ENCODE measurements at regions not wholly inside any gene's neighbourhood (a gene's known extent, or its start where the extent isn't known, plus 50 kb on each side); places are given as distances from the start of the nearest gene placed in this dataset.

GRCh38 chr5:40314275-40314674 lies 365.4 kb upstream of the PTGER4 start:
- POLR2A ChIA-PET, result no interaction called here
- Mint-ChIP-seq H3K4me3 (ENCODE audit: unreplicated experiment) (no peak overlapping the region), H3K9me3 (ENCODE audit: unreplicated experiment) (no peaks in the 10 kb centered on the region), H3K36me3 (ENCODE audit: insufficient read depth, unreplicated experiment) (no peaks in the 10 kb centered on the region), H3K4me1 (ENCODE audit: insufficient read depth, unreplicated experiment) (peaks cover 5% of the 10 kb centered on the region), H3K27me3 (ENCODE audit: insufficient read depth, unreplicated experiment) (no peaks in the 10 kb centered on the region), H3K27ac (ENCODE audit: low read depth, unreplicated experiment) (no peak overlapping the region)
- no peak for DNase-seq (ENCODE audit: unreplicated experiment)
- no TSS peak for BruUV-seq (replicated peaks)
- CTCF ChIA-PET, result no interaction called here
- intact Hi-C loops (cut with micrococcal nuclease), result no loop called here
- no peak for TF ChIP-seq CTCF (IDR thresholded peaks at IDR 0.05; ENCODE audit: unreplicated experiment)

DNA sequence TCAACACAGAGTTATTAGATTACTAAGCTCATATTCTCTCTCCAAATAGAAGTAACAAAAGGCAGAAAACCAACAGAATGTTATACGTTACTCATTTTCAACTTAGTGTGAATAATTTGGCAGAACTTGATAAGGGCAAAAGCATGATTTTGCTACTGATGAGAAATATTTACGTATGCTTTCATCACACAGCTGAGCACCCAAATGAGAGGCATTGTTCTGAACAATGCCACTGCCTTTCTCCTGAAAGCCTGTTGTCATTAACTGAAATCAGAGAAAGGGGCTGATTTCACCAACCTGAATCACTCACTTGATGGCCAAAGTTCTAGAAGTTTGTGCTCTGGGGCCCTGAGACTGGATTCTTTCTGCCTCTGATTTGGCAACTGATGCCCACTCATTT lies 367.5 kb upstream of the PTGER4 start:
- no peaks in the 10 kb centered on the region for H3K9me3 Mint-ChIP-seq (ENCODE audit: unreplicated experiment)
- ChIA-PET CTCF (interaction anchor here (0.9 kb wide), 1 partner anchor 31 kb away, joined by 5 read pairs; no protein-coding TSS in a partner anchor), POLR2A (no interaction called here)
- no TSS peak for BruUV-seq (replicated peaks)
- no peak overlapping the region for H3K4me3 Mint-ChIP-seq (ENCODE audit: unreplicated experiment)
- no peak overlapping the region for H3K27ac Mint-ChIP-seq (ENCODE audit: low read depth, unreplicated experiment)
- intact Hi-C loops (cut with micrococcal nuclease), result no loop called here
- no peak for DNase-seq (ENCODE audit: unreplicated experiment)
- no peaks in the 10 kb centered on the region for H3K36me3 Mint-ChIP-seq (ENCODE audit: insufficient read depth, unreplicated experiment)
- no peaks in the 10 kb centered on the region for H3K27me3 Mint-ChIP-seq (ENCODE audit: insufficient read depth, unreplicated experiment)
- no peak for TF ChIP-seq CTCF (IDR thresholded peaks at IDR 0.05; ENCODE audit: unreplicated experiment)
- H3K4me1 Mint-ChIP-seq (ENCODE audit: insufficient read depth, unreplicated experiment), result peaks cover 5% of the 10 kb centered on the region

DNA sequence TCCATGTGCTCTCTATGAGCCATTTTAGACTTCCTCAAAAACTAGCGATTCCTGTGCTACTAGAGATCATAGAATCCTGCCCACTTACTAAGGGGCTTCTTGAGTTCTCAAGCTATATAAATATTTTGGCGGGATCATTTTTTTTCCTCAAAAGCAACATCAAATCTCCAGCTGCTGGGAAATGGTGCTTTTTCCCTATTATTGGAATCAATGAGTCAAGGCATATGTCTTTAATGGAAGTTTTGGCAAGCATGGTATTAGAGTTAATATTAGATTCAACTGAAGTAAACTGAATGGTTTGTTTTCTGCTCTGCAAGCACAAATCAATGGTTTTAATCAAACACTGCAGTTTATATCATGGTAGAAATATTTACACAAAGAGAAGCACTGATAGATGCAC lies 369.9 kb upstream of the PTGER4 start:
- Mint-ChIP-seq H3K27me3 (ENCODE audit: insufficient read depth, unreplicated experiment) (no peaks in the 10 kb centered on the region), H3K4me1 (ENCODE audit: insufficient read depth, unreplicated experiment) (no peaks in the 10 kb centered on the region), H3K27ac (ENCODE audit: low read depth, unreplicated experiment) (no peak overlapping the region), H3K4me3 (ENCODE audit: unreplicated experiment) (no peak overlapping the region), H3K9me3 (ENCODE audit: unreplicated experiment) (no peaks in the 10 kb centered on the region), H3K36me3 (ENCODE audit: insufficient read depth, unreplicated experiment) (no peaks in the 10 kb centered on the region)
- BruUV-seq (replicated peaks), result no TSS peak
- no peak for DNase-seq (ENCODE audit: unreplicated experiment)
- ChIA-PET CTCF (no interaction called here), POLR2A (no interaction called here)
- intact Hi-C loops (cut with micrococcal nuclease), result no loop called here
- TF ChIP-seq CTCF (IDR thresholded peaks at IDR 0.05; ENCODE audit: unreplicated experiment), result no peak

- H3K4me3 Mint-ChIP-seq (ENCODE audit: unreplicated experiment), result no peak overlapping the region
- H3K36me3 Mint-ChIP-seq (ENCODE audit: insufficient read depth, unreplicated experiment), result no peaks in the 10 kb centered on the region
- intact Hi-C loops (cut with micrococcal nuclease), result no loop called here
- H3K27ac Mint-ChIP-seq (ENCODE audit: low read depth, unreplicated experiment), result no peak overlapping the region
- ChIA-PET CTCF (no interaction called here), POLR2A (interaction anchor here (0.6 kb wide), 1 partner anchor 15 kb away, joined by 3 read pairs; no protein-coding TSS in a partner anchor)
- no peak for TF ChIP-seq CTCF (IDR thresholded peaks at IDR 0.05; ENCODE audit: unreplicated experiment)
- no peaks in the 10 kb centered on the region for H3K4me1 Mint-ChIP-seq (ENCODE audit: insufficient read depth, unreplicated experiment)
- no peaks in the 10 kb centered on the region for H3K27me3 Mint-ChIP-seq (ENCODE audit: insufficient read depth, unreplicated experiment)
- no peaks in the 10 kb centered on the region for H3K9me3 Mint-ChIP-seq (ENCODE audit: unreplicated experiment)
- BruUV-seq (replicated peaks), result no TSS peak
- DNase-seq (ENCODE audit: unreplicated experiment), result no peak
Measured at GRCh38 chr5:40308867-40309266, 370.8 kb upstream of the PTGER4 start.

Measured in MCF 10A (cell line).